NK-92 treated with Interleukin-12 subunit alpha and Interleukin-12 subunit beta, amount 100 ng/mL, for 24 hours (cell line): ENCODE measurements at regions not wholly inside any gene's neighbourhood (a gene's known extent, or its start where the extent isn't known, plus 50 kb on each side); places are given as distances from the start of the nearest gene placed in this dataset.

Experiments used
- DNase-seq: peaks from one replicate; lab custom pipeline; 2025; lab: John Stamatoyannopoulos, UW

DNA sequence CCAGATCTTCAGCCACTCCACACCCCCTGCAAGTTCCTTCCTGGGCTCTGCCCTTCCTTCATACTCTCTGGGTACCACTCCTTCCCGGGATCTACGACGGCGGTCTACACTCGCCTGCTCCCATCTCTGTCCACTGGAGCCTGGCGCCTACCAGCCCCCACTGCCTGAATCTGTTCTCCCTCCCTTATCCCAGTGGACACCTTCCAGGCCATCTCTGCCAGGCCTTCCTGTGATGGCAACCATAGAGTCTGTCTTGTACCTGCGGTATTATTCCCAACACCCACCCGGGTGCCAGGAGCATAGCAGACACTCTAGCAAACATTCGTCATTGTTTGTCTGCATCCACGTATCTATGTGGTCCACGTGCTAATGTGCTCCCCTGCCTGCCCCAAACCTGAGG lies 140.9 kb downstream of the ZFP36L2 start:
- DNase-seq, result no peak

DNA sequence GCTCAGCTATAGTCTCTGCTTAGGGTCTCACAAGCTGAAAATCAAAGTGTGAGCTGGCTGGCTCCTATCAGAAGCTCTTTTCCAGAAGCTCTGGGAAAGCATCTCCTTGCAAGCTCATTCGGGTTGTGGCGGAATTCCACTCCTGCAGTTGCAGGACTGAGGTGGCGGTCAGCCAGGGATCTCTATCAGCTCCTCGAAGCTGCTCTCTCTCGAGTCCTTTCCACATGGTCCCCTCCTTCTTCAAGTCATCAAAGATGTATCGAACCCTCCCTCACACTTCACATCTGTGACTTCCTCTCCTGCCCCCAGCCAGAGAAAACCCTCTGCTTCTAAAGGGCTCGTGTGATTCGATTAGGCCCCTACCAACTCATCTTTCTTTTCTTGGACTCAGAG lies 141.7 kb downstream of the ZFP36L2 start:
- no peak for DNase-seq

DNA sequence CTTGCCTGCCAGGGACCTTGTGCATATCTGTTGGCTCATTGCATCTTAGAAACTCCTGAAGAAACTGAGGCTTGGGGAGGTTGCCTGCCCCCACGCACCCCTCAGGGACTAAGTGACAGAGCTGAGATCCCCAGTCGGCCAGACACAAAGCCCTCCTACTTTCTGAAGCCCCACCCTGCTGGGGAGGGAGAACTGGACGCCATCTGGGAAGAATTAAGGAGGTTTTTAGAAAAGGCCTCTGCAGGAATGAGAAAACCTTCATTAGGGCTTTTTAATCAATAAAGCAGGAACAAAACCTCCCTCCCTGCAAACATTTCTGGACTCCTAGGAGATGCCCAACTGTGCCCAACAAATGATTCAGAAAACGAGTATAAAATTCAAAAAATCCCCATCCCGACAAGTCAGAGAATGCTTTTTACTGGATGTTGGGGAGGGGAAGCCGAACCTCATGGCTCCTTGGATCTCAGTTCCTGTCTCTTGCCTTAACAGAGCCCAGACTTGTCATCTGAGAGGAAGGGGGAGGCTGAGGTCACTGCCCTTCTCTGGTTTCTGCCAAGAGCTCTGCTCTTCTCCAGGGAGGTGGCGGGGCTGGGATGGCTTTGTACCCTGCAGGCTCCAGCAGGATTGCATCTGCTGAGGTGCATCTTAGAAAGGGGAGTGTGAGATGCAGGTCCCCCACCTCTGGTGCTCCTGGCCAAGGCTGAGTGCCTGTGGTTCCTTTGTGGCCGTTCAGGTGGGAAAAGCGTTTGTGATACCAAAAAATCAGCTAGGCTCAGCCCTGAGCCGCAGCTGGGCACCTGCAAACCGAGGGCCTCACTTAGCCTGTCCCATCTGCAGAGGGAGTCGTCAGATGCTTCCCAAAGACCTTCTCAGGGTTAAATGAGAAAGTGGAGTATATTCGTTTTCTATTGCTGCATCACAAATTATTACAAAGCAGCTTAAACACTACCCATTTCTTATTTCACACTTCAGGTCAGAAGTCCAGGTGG lies 142.4 kb downstream of the ZFP36L2 start:
- no peak for DNase-seq

DNA sequence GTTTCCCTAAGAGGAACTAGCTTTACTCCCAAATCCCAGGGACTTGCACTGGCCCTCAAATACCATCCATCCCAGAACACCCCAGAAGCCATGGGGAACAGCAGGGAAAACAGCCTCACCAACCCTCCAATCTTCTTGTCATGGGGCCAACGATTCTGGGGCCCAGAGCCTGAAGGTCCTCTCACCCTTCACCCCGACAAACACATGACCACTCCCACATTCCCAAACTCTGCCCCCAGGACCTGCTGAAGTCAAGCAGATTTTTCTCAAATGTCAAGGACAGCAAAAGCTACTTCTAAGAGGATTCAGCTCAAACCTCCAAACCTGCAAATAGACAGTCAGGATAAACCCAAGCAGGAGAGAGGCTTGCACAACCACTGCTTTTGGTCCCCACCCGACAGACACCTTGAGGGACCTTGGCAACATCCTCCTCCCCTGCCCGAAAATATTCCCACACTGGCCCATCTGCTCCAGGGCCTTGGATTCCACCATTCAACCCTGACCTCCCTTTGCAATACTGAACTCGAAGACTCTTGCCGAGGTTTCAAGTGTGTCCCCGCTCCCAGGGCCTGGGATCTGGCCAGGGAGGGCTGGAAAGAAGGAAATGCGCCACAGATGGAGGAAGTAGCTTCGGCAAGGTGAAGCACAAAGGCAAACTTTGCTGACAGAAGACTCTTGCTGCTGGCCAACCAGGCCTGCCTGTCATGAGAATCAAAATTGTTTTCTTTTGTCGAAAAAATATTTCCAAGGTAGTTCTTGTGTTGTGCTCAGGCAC lies 143.3 kb downstream of the ZFP36L2 start:
- DNase-seq, result no peak

DNA sequence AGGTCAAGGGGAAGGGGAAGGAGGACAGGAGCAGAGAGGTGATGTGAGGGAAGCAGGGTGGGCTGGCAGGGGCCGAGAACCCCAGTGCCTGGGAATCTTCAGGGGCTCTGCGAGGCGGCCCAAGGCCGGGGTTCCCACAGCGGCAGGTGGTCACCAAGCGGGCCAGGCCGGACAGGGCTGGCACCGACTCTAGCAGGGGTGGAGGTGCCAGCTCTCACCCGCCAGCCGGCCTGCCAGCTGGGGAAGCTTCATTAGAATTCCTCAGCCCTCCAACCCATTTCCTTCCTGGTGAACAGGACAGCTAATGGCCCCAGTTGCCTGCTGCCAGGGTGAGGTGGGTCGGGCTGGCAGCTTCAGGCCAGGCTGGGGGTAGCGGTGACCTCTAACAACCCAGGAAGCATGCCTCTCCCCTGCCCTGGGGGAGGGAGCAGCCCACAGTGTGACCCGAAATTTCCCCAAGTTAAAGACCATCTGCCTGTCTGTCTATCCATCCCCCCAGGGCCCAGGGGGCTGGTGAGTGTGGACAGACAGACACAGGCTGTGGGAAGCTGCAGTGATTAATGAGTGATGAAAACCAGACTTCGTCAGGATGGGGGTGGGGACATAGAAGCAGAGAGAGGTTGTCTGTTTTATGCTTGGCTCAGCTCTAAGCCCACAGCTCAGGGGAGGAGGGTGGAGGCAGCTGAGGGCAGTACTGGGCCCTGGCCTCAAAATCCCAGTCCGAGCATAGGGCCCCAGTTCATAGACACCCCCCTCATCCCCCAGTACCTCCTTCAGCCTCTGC lies 144.1 kb downstream of the ZFP36L2 start:
- DNase-seq, result no peak

DNA sequence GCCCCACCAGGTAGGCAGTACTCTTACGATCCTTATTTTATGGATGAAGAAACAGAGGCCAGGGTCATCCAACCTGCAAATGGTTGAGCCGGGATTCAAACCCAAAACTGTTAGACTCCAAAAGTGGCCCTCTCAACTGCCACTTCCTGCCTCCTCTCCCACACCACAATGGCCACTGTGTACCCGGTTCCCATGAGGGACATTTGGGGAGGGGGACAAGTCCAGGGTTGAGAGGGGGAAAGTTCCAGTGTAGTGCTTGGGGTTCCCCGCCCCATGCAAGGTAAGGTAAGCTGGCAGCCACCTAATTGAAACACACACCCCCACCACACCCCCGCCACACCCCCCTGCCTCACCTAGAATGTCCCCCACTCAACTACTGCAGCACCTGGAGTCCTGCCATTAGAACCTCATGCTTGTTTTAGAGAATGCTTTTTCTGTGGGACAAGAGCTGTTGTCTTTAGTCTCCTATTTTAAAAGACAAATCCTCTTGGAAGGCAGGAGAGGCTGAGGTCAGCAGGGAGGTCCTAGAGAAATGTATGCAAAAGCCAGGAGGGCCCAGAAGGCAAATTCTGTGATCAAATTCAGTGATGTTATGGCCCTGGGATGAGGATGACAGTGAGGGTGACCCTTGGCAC lies 145.2 kb downstream of the ZFP36L2 start:
- DNase-seq, result no peak

DNA sequence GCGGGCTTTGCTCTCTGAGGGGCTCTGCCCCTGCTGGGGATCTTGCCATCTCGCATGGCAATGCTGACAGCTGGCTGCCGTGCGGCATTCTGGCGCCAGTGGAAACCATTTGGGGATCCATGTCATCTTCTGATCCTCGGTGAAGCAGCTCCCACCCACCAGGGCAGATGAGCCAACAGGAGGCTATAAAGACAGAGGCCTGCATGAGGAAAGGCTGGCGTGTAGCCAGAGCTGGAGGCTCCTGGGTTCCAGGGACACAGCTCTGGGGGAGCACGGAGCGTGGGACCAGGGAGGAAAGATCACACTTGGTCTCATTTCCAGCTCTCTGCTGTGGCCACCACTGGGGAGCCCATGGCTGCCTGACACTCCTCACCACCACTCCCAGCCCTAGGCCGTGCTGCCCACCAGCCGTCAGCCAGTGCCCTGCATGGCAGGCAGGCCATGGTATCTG lies 145.8 kb downstream of the ZFP36L2 start:
- no peak for DNase-seq

DNA sequence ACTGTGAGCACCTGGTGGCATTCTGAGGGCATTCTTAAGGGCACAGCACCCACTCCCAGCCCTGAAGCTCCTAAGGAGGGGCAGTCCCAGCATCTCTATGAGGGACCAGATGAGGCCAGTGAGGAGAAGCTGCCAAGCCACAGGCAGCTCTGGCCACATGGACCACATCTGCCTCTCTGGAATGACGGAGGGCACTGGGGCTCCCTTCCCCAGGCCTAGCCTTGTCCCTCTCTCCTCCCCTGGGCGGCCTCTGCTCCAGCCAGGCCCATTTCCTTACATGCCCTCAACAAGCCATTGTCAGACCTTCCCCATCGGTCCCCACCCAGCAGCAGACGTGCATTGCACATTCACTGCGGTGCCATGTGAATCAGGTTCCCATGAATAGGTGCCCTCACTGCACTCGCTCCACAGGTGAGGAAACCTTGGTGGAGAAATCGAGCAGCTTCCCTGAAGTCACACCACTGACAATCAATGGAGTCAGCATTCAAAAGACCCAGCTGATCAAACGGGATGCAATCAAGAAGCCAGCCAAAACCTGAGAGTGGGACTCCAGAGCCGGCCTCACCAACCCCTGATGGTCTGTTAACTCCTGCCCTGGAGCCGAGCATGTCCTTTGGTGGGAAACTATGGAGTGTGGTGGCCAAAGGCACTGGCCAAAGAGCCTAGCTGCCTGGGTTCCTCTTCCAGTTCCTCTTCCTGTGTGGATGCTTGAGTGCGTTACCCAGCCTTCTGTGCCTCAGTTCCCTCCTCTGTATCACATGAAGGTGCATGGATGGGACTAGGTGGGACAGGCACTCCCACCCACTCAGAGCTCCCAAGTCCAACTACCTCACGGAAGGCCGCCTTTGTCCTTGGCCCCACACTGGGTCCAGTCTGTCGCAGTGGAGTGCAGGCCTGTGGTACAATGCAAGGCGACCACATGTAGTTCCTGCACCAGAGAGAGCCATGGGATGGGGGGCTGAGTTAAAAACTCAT lies 147.3 kb downstream of the ZFP36L2 start:
- no peak for DNase-seq

DNA sequence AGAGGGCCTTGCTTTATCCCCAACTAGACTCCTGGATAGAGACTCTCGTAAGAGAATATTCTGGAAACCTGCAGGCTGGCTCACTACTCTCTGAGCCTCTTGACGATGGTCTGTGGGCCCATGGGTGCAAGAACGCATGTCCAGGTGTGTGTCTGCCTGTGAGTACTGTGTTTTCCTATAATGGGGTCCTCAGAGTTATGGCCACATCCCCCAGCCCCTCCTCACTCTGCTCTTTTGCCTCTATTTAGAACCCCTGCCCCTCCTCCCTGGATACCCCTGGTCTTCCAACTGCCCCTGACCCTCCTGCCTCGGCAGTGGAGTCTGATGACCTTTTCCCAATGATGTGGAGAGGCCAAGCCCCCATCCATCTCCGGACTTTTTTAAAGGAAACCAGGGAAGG lies 148.1 kb downstream of the ZFP36L2 start:
- no peak for DNase-seq

DNA sequence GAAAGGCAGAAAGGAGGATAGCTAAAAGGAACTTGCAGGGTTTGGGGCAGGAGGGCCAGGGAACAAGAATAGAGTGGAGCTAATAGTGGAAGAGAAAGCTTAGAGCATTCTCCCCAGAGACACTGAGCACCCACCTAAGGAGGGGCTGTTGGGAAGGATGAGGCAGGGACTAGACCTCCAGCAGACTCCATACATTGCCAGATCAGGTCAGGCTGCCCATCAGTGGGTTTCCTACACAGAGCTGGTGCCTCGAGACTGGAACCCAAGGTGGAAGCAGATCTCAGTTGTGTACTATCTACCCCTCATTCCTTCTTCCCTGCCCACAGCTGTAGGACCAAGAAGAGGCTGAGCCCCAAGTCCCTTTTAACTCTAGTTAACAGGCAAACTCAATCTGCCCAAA lies 148.5 kb downstream of the ZFP36L2 start:
- DNase-seq, result no peak

DNA sequence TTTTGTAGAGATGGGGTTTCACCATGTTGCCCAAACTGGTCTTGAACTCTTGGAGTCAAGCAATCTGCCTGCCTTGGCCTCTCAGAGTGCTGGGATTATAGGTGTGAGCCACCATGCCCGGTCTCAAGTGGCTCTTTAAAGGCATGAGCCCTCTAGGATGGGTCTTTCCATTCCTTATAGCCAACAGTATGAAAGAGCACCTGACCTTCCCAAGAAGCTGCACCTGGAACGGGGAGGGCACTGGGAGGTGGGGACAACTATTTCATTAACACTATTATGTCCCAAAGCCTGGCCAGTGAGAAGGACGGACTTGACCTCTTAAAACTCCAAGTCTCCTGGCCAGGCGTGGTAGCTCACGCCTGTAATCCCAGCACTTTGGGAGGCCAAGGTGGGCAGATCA lies 149.7 kb downstream of the ZFP36L2 start:
- DNase-seq, result no peak

DNA sequence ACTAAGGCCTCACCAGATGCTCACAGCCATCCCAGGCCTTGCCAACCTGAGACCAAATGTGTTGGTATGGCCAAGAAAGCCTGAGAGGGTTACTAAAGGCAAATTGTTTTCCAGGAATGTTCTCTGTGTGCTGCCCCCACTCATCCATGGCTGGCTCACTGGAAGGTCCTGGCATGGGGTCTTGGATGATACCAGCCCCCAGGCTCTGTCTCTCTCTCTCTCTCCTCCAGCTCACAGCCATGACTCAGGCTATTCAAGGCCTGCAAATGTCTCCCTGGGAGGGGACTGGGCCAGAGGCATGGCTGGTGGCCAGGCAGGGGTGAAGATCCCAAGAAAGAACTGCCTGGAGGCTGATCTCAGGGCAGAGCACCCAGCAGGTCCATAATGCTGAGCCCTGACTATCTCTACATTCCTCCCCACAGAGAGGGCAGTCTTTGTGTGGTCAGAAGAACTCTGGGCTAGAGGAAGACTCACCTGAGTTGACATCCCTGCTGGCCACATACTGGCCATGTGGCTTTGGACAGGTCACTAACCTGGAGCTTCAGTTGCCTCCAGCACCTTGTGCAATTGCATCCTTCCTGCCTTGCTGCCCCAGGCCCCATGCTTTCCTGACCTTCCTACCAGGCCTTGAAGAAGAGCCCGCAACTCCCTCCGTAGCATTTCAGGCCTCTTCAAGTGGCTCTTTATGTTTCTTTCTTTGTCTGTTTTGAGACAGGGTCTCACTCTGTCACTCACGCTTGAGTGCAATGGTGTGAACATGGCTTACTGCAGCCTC lies 150.4 kb downstream of the ZFP36L2 start:
- DNase-seq, result no peak

DNA sequence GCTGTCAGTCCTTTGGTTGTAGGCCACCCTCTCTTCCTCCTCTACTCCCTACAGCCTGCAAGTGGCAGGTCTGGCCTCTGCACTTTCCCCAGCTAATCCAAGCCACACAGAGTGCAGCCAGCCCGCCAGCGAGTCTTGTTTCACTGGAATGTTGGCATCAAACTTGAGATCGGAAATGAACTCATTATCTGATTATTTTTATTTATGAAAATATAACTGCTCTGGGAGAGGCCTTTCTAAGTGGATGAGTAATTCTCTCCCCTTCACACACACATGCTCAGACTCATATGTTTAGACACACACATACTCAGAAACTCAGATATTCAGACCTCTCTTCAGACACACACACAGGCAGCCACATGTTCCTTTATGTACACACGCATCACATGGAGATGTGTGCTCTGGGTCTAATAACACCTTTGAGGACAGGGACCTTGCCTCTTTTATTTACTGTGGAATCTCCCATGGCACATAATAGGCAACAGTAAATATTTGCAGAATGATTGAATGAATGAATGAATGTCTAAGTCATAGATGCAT lies 151.3 kb downstream of the ZFP36L2 start:
- DNase-seq, result no peak

DNA sequence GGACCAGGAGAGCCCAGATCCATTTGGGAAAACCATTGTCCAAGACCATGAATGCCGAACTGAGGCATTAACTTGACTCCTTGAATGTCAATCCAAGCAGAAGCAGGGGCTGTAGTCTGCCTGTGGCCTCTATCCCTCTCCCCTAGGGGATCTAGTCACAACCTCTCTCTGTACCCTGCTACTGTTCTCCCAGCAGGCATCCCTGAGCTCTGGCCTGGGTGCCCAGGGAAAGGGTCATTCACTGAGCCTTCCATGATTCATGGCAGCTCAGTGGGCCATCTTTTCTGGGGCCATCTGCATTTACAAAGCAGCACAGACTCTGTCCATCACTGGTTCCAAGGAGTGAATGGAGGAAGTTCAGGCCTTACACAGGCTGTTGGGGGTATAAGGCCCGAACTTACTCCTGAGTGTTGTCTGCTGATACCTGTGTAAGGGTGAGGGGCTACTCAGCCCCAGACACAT lies 151.8 kb downstream of the ZFP36L2 start:
- no peak for DNase-seq

DNA sequence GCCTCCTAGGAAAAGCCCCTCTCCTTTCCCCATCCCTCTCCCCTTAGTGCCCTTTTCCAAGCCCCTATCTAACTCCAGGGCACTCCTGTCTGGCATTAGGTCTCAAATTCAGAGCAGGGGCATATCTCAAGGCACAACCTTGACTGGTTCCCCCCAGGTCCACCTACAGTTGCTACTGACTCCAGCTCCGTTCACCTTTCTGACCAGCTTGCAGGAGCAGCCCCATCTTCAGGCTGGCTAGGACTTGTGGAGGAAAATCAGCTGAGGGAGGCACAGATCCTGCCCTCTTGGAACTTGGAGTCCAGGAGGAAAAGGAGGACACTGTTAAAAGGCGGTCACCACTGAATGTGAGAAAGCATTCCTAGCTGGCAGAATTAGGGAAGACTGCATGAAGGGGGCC lies 152.4 kb downstream of the ZFP36L2 start:
- no peak for DNase-seq

DNA sequence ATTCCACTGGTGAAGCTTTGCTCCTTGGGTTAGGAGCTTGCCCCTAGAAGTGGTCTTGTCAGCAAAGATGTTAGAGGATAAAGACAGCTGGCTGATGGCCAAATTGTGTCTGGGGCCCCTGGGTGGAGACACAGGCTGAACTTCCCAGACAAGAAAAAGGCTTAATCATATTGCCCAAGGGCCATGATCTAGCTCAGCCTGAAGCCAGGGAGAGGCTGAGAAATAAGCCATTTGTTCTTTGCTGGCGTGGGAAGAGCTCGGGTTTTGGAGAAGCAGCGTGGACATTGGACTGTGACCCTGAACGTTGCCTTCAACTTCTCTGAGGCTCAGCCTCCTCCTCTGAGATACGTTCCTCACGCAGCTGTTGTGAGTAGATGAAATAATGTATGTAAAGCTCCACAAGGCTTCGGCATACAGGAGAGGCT lies 153.0 kb downstream of the ZFP36L2 start:
- DNase-seq, result no peak

DNA sequence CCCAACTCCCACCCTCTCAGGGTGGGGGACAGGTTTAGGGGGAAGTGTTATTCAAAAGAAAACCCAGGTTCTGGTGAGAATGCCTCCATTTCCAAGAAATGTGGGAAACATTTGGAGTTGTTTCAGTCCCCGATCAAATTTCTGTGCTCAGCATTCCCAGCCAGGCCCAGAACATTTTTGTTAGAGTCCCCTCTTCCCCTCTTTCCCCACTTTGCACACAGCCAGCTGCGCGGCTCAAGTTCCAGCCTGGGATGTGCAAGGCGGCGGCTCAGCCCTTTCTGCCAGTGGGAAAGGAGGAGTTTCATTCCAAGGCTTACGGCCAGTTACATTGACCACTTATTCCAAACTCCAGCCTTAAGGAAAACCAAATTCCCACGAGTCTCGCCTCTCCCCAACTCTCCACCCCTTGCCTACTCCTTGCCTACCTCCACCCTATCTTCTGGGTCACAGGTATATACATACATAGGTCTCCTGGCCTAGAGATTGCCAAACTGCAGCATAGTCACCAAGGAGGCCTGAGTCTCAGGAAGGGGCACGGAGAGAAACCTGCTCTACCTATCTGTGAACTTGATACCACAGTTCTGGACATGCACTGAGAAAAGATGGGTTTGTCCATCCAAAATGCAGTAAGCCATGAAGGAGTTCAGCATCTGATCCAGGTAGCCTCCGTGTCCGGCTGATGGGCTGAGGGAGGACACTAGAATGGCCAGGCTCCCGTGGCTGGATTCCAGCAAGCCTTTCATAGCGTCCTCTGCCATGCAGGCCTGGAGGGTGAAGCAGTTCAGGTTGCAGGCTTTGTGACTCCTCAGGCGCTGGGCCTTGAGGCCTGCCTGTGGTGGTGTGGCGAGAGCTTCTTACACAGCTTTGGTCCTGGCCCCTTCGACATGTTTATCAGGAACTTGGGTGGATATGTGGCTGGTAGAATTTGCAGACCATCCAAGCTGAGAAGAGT lies 154.5 kb downstream of the ZFP36L2 start:
- no peak for DNase-seq
